Glomerular visceral epithelial cell (primary cell): ENCODE measurements at regions not wholly inside any gene's neighbourhood (a gene's known extent, or its start where the extent isn't known, plus 50 kb on each side); places are given as distances from the start of the nearest gene placed in this dataset.
"Not testable (repeated sequence)": the region's sequence is repeated elsewhere in the genome, so short reads cannot be mapped to it uniquely, and the experiment has no call there.

Source experiments
- DNase-seq: peaks from one replicate; pipeline ENCODE4 v3.0.0-alpha.2; 2016; ENCODE audit errors: extremely low spot score

DNA sequence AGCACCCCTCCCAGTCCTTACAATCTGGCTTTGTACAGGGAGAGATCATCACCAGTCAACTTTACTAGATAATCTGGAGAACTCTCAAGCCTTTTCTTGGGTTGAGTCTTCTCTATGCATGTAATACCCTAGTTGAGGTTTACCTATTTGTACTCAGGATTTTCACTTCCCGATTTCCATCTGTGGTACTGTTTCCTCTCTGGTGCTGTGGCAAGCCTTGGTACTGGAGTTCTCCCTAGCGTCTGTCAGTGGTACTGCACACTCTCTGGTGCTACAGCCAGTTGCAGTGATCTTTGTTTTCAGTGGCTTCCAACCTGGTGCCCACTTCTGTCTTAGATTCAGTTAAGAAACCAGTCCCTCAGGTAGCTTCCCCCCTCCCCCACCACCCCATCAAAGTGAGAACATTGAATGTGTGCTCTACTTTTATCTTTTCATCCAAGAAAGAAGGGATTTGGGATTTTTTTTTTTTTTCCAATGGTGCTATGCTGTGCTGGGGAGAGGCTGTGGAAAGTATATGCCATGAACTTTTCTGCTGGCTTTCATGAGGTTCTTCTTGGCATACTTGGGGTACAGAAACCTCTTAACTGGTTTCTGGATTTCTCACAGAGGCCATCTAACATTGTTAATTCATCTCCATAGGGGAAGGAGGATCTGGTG lies 69.4 kb upstream of the EVL start:
- peak; percentile 25 for DNase-seq

DNA sequence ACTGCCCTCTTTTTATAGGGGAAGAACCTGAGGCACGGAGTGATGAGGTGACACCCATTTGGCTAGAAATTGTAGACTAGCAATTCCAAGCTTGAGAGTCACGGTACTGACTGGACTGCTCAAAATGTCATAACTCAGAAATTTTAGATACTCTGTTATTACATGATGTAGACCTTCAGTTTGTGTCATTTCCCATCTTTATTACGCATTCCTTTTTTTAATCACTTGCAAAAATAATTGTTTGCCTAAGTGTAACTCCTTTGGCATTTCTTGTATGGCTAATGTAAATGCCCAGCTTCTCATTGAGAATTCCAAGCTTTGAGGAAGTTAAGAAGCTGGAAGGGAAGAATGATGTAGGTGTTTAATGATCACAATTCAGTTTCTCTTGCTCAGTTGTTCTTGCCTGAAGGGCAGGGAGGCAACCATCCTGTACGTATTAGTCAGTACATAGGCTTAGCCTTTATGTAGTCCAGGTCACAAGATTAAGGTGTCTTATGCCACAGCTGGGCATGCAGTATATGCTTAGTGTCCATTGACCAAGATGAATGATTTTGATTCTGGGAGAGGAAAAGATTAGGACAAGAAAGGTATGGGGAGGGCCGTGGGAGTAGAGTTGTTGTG lies 68.2 kb upstream of the EVL start:
- DNase-seq = no peak

DNA sequence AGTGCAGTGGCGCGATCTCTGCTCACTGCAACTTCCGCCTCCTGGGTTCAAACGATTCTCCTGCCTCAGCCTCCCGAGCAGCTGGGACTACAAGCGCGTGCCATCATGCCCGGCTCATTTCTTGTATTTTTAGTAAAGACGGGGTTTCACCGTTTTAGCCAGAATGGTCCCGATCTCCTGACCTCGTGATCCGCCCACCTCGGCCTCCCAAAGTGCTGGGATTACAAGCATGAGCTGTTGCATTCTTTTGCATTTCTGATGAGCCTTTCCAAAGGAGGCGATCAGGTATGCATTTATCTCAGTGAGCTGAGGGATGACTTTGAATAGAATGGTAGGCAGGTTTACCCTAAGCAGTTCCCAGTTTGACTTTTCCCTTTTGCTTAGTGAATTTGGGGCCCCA lies 64.8 kb upstream of the EVL start:
- DNase-seq = not testable (repeated sequence)

DNA sequence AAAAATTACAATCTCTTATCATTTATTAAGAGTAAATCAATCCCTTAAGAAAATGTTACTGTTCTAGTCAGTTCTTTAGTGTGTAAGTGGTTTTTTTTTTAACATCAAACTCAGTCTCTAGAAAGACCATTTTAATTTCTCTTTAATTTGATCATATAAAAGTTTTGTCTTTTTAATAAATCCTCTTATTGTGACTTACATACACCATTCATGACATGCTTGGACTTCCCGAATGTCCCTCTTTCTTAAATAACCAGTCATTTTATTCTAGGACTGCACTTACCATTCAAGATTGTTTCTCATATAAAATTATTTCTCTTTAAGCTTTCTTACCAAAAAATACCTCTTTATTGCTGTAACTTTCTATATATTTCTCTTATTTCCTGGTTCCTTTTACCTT lies 60.8 kb upstream of the EVL start:
- DNase-seq = no peak

DNA sequence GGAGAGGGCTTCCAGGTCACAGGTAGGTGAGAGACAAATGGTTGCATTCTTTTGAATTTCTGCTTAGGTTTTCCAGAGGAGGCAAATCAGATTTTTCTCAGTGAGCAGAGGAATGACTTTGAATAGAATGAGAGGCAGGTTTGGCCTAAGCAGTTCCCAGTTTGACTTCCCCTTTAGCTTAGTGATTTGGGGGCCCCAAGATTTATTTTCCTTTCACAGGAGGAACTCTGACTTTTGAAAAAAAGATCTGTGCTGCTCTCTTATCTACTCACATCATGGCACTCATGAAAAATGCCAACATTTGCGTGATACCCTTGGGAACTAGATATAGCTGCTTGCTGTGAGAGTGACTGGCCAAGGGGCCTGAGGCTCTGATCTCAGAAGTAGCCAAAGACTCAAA lies 58.0 kb upstream of the EVL start:
- DNase-seq = no peak

DNA sequence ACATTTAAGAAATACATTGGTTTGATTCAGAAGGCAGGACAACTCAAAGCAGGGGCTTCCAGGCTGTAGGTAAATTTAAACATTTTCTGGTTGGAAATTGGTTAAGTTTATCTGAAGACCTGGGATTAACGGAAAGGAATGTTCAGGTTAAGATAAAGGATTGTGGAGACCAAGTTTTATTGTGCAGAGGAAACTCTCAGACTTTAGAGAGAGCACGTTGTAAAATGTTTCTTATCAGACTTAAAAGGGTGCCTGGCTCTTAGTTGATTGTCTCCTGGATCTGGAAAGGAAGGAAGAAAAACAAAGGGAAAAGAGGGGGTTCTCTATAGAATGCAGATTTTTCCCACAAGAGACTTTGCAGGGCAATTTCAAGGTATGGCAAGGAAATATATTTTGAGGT lies 55.4 kb upstream of the EVL start:
- not testable (repeated sequence) for DNase-seq

DNA sequence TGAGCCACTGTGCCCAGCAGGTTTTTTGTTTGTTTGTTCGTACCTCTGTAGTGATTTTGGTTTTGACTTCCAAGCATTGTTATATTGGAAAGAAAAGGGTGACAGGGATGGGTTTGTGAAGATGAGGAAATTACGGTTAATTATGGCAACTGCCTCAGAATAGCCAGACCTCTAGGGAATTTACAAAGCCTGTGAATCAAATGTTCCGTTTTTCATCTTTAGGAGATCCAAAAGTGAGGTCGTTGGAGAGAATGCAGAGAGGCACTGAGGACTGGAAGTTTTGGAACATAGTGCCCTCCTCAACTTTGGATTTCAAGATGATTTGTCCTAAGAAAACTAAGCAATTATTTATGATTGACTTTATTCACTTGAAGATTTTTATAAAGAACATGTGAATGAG lies 54.5 kb upstream of the EVL start:
- no peak for DNase-seq

DNA sequence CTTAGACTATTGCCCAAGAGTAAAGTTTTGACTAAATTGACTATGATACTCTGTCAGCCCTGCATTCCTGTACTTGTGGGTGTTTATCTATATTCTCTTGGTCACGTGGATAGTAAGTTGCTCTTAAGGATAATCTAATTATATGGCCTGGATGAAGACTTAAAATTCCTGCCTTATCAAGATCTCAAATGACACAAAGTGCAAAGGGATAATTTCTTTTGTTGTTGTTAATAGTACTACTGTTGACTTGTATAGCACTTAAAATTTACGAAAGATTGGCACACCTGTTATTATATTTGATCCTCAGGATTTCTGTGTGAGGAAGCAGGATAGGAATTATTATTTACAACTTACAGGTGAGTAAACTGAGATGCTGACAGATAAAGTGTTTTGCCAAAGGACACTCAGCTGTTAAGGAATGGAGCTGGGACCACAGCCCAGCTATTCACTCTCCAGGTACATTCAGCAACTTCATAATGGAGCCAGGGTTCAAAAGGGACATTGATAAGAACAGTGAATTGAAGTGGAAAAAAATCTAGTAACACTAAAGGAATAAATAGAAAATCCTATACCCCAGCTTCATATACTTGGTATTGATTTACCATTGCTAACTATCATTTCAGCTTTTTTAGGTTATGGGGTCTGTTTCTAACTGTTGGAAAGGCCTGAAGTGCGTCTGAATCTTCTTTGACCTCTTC lies 53.4 kb upstream of the EVL start:
- no peak for DNase-seq

DNA sequence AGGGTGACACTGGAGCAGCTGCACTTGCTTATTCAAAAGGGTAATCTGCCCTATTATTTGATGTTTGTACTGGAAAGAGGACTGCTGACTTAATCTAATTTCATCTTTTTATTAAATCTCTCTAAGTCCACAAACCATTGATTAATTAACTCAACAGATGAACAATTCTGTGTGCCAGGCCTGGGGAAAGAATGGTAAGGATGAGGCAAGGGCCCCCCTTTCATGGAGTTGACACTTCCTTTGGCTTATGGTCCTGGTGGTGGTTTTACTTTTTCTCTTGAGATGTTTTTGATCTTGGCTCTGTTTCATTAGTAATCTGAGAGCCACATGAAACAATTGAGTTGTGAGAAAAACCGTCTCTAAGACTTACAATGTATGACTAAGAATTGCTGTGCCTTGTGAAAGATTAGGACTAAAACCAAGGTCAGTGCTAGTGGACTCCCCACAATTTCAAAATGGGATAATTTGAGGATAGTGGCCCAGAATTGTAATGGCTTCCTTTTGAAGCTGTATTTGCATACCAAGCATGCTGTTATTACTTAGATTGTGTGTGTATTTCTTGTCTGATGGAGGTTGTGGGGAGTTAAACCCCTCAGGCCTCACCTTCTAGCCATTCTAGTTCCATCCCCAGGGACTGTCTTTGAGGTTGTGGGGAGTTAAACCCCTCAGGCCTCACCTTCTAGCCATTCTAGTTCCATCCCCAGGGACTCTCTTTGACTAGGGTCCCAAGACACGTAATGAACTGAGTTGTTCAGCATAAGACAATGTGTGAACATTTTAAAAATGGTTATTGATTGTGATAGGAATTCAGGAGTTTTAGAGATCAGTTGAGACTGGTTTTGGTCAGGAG lies 52.5 kb upstream of the EVL start:
- DNase-seq = no peak

DNA sequence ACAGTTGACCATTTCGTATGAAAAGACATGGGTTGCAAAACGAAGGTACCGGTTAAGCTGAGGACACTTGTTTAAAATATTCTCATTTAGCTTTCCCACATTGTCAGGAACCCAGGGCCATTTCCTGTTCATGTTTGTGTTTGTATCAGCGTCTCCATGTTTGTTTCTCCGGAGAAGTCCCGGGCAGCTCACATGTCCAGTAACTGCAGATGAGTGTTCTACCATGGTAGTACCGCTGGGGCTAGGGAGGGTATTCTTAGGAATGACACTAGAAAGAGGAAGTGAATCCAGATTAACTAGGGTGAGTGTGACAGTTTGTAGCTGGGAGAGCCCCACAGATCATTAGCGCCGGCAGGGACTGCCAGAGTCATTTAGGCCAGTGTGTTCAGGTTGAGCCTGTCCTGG lies 50.0 kb upstream of the EVL start:
- DNase-seq = no peak
